NCI-H446 (cell line): ENCODE measurements at regions not wholly inside any gene's neighbourhood (a gene's known extent, or its start where the extent isn't known, plus 50 kb on each side); places are given as distances from the start of the nearest gene placed in this dataset.
"Not testable (repeated sequence)": the region's sequence is repeated elsewhere in the genome, so short reads cannot be mapped to it uniquely, and the experiment has no call there.

Experiments used
- DNase-seq, 2 experiments: peaks; one replicate each; lab custom pipeline; 2025; lab: John Stamatoyannopoulos, UW

DNA sequence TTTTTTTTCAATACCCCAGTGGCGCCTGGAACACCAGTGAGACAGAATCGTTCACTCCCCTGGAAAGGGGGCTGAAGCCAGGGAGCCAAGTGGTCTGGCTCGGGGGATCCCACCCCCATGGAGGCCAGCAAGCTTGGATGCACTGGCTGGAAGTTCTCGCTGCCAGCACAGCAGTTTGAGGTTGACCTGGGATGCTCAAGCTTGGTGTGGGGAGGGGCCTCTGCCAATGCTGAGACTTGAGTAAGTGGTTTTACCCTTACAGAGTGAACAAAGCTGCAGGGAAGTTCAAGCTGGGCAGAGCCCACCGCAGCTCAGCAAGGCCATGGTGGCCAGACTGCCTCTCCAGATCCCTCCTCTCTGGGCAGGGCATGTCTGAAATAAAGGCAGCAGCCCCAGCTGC, 276.2 kb upstream of the CNTN6 start:
- no peak for DNase-seq

DNA sequence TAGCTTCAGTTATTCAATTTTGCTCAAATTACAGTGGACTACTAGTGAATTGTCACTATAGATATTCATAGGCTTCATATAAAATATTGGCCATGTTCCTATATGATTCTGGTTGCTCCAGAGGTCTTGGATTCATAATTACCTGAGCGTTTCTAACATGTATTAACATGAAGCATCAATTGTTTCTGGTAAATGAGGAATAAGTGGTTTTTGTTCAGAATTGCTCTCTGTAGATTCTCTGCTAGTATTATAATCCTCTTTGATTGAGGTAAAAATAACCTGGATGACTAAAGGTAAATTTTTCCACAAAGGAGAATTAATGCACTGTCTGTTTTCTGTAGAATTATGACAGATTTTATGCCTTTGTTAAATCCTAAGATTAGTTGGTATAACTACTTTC, 258.1 kb upstream of the CNTN6 start:
- DNase-seq: no peak

DNA sequence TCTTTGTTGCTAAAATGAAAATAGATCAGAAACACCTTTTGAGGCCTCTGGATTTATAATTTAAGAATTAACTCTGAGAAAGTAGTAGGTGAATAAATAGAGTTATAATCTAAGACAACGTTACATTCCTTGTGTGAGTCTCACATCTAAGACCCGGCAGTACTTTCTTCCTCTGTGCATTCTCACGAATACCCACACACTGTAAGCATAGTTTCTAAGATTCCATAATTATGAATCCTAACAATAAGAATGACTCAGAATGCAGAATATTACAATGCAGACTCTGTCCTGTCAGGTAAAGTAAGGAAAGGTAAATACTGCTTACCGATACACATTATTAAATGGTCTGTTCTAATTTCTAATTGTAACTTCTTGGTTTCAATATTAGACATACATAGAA, 257.7 kb upstream of the CNTN6 start:
- DNase-seq: no peak

DNA sequence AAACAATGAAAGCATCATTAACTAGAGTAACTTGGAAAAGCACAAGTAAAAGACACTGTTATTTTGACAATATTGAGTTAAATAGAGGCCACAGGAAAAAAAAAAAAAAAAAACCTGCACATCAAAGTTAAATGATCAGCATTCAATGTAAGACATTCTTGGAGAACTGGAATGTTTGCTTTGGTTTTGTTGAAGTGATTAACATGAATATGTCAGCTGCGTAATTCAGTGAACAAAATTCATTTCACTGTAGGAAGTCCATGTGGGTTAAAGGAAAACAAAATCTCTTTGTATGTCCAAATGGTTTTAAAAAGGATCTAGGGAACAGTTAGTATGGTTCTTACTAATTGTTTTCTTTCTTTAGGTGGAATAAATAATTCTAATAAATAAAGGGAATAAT, 252.8 kb upstream of the CNTN6 start:
- DNase-seq: no peak

DNA sequence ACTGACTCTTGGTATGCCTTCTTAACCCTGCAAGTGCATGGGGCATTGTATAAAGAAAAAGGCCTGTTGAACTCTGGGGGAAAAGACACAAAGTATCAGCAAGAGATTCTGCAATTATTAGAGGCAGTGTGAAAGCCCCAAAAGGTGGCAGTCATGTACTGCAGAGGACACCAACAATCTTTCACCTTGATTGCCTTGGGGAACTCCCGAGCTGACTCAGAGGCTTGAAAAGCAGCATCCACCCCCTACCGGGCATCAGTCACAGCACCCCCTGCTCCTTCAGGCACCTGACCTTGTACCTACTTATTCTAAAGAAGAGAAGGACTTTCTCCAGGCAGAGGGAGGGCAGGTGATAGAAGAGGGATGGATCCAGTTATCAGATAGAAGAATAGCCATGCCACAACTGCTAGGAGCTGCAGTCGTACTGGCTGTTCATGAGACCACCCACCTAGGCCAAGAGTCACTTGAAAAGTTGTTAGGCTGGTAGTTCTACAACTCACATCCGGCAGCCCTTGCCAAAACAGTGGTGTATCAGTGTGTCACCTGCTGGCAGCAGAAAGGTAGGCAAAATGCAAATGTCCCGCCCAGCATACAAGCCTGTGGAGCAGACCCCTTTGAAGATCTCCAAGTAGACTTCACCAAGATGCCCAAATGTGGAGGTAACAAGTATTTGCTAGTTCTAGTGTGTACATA, 241.6 kb upstream of the CNTN6 start:
- no peak for DNase-seq

DNA sequence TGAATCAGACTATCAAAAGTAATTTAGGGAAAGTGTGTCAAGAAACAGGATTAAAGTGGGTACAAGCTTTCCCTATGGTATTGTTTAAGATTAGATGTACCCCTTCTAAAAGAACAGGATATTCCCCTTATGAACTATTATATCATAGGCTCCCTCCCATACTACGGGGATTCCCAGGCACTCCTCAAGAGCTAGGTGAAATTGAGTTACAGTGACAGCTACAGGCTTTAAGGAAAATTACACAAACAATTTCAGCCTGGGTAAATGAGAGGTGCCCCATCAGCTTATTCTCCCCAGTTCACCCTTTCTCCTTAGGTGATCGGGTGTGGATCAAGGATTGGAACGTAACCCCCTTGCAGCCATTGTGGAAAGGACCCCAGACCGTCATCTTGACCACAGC, 240.8 kb upstream of the CNTN6 start:
- no peak for DNase-seq

DNA sequence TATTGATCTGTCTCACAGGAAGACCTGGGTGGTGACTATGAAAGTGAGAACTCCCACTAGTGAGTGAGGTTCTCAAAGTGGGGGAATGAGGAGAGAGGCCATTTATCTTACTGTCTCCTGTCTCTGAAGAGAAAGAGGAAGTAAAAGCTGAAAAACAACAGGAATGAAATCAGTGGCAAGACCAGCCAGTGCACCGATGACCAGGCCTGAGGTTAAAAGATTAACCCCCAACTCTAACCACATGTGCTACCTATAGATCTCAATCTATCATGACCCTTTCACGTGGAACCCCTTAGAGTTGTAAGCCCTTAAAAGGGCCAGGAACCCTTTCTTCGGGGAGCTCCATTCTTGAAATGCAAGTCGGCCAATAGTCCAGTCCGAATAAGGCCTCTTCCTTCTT, 239.3 kb upstream of the CNTN6 start:
- no peak for DNase-seq

DNA sequence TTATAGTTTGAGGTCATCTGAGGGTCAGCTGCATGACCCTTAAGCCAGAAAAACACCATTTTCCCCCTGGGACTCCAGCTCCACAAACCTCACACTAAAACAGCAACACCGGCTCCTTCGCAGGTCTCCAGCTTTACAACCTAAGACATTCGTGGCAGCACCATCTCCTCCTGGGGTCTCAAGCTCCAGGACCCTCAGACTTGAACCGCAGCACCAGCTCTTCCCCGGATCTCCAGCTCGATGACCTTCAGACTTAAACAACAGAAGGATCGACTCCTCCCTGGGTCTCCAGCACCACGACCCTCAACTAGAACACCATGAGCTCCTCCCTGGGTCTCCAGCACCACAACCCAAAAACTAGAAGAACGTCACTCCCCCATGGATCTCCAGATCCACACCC, 233.7 kb upstream of the CNTN6 start:
- DNase-seq: no peak

DNA sequence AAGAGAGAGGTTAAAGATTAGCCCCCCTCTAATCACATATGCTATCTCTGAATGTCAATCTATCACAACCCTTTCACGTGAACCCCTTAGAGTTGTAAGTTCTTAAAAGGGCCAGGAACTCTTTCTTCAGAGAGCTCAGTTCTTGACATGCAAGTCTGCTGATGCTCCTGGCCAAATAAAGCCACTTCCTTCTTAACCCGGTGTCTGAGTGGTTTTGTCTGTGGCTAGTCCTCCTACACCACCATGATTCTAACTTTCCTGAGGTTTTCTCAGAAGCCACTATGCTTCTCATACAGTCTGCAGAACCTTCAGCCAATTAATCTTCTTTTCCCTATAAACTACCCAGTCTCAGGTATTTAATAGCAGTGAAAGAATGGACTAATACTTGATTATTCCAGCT, 231.1 kb upstream of the CNTN6 start:
- no peak for DNase-seq

DNA sequence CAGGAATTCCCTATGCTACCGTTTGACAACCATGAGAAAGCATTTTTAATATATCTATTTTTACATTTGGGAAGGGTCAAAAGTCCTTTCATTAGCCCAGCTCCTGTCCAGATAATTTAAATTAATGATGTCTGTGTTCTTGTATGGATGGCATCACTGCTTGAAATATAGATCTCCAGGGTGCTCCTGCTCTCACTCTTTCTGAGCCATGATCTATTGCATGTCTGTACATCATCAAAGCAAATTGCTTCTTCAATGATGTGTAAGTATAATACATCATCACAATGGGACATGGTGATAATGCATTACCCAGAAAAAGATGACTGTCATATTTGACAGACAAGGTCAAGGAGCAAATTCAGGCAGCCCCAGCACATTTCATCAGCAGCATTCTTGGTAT, 223.6 kb upstream of the CNTN6 start:
- DNase-seq: no peak

DNA sequence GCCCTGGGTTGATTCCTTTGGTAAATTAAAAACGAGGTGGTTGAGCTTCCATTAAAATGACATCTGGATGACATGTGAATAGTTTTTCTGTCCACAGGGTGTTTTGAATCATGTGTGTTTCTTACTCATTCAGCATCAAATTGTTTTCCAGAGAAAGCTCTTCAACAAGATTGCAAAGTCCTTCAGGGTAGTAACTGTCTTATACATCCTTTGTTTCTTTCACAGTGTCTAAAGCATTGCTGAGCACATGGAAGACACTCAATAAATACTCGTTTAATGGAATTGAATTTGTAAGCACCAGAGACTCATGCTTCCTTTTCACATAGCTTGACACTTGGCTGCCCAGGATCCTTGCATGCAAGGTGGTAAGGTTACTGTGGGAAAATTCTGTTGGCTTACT, 223.1 kb upstream of the CNTN6 start:
- no peak for DNase-seq

DNA sequence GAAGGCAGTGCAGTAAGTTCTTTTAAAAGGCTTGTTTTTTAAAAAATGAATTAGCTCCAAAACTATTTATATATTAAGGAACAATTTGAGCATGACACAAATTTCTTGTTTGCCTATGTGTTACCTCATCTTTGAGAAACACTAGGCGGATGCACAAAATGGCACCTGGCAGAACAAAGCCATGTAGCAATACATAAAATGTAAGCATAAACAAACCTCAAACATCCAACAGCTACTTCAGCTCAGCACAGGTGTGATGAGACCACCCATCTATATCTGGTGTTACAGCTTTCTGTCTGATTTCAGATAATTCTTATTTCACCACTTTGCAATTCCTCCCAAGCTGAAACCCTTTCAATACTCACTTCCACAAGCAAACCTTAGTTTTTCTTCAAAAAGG, 221.2 kb upstream of the CNTN6 start:
- no peak for DNase-seq

DNA sequence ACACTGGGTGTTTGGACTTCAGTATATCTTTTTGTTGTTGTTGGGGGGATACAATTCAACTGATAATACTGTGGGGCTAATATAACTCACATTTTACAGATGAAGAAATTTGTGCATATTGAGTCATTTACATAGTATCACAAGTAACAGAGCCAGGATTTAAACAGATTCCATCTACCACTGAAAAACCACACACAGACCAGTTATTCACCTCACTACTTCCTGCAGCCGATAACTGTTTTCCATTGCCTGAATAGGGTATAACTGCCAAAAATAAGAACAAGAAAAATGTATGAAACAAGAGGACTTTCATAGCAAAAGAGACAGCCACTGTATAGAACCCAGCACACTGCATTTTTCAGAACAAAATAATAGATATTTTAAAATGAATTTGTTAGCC, 215.8 kb upstream of the CNTN6 start:
- no peak for DNase-seq

DNA sequence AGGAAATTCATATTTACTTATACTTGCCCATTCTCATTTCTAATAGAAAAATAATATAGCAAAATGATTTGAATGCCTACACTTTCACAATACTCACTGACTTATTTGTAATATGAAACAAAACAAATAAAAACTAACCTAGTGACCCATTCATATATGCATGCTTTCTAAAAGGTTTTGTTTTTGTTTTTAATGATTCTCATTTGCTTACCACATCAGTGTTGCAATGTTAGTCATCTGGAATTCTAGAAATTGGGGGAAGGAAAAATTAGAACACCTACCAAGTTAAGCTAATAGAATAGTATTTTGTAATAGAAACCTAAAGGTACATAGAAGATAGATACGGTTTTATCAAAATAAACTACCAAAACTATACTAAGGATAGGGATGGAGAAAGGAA, 214.1 kb upstream of the CNTN6 start:
- DNase-seq: no peak

DNA sequence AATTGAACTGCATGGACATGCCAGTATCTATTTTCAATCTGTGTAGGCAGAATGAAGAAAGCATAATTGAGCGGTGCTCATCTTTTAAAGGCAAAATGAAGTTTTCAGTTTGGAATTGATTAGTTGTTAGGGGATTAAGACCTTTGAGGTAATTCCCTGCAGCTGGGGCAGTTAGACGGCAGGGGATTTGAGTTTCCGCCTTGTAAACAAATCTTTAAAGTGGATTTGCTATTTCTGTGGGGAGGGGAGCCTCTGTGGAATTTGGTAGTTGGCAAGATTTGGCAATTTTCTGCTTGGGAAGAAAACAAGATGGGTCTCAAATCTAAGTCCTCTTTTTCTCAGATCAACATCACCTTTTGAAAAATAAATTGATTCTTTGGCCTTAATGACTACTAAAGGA, 212.5 kb upstream of the CNTN6 start:
- DNase-seq: no peak

DNA sequence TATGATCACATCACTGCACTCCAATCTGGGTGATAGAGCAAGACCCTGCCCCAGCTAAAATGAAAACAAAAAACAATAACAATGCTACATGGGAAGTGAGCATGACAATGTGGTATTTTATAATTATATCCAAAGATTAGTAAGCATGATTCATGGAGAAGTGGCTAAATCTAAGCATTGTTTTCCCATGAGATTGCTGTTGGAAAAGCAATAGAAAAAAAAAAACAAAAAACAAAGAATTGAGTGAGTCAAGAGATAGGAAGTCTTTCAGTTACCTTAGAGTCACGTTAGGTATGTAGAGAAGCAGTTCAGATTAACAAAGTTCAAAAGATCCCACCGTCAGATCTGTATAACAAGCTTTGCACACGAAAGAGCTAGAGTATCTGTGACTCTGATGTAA, 210.3 kb upstream of the CNTN6 start:
- no peak for DNase-seq

DNA sequence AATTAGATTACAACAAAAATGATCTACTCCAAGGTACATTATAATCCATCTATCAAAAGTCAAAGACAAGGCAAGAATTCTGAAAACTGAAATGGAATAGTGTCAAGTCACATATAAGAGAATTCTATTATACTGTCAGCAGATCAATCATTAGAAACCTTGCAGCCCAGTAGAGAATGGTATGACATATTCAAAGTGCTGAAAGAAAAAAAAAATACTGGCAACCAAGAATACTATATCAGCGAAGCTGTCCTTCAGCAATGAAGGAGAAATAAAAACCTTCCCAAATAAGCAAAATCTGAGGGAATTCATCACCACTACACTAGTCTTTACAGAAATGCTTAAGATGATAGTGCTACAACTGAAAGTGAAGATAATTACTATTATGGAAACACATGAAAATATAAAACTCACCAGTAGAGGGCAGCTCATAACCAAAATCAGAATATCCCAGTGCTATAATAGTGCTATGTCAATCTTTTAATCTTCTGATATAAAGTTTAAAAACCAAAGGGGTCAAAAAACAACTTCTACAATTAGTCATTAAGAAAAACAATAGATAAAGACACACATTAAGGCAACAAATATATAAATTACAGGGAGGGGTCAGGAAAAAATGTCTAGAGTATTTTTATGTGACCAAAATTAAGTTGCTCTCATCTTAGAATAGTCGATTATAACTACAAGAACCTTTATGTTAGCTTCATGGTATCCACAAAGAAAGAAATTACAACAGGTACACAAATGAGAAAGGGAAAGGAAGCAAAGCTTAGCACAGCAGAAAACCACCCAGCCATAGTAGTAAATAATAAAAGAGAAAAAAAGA, 190.7 kb upstream of the CNTN6 start:
- DNase-seq: peak in 1 of 2 experiments; percentile 6

DNA sequence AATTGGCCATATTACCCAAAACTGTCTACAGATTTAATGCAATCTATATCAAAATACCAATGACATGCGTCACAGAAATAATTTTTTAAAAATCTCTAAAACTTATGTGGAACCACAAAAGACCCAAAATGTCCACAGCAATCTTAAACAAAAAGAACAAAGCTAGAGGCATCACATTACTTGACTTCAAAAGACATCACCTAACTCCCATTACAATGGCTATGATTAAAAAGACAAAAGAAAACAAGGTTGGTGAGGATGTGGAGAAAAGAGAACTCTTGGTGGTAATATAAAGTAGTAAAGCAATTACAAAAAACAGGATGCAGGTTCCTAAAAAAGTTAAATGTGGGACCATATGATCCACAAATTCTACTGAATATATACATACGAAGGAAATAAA, 187.6 kb upstream of the CNTN6 start:
- no peak for DNase-seq

DNA sequence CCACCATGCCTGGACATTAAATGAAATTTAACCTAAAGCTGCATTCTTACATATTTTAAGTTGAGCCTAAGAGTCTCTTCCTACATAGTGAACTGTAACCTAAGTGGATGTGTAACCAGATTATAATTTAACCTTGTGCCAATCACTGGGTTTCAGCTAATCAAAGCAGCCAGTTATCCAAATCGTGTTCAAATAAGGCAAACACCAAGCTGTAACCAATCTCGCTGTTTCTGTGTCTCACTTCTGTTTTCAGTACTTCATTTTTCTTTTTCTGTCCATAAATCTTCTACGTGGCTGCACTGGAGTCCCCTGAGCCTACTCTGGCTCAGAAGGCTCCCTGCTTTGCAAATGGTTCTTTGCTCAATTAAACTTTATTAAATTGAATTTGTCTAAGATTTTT, 186.1 kb upstream of the CNTN6 start:
- no peak for DNase-seq

DNA sequence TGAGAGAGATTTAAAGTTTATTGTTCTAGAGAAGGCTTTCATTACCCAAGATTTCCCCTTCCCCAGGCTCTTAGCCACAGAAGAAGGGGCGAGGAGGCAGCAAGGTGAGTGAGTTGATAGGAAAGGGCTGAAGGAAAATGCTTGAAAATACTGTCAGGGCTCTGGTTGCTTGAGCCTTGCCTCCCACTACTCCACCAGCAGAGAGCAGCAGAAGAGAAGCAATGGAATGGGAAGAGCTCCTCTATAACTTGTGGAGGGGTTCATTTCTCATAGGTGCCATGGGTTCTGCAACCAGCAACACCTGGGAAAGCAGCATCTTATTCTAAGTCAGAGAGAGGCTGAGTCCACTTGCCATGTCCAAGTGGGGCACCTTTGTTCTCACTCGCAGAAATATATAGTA, 184.0 kb upstream of the CNTN6 start:
- DNase-seq: no peak

DNA sequence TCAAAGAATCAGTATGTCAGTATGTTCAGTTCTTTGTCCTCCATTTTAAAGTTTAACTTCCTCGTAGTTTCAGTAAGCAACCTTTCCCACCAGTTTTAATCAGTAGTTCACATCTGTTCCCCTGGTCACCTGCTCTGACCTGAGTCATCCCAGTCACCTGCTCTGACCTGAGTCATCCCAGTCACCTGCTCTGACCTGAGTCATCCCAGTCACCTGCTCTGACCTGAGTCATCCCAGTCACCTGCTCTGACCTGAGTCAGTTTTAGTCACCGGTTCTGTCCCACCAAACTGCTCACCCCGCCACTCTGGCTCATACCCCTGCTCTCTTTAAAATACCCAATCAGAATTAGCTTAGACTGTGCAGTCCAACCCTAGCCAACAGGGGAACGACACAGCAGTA, 180.1 kb upstream of the CNTN6 start:
- not testable (repeated sequence) for DNase-seq

DNA sequence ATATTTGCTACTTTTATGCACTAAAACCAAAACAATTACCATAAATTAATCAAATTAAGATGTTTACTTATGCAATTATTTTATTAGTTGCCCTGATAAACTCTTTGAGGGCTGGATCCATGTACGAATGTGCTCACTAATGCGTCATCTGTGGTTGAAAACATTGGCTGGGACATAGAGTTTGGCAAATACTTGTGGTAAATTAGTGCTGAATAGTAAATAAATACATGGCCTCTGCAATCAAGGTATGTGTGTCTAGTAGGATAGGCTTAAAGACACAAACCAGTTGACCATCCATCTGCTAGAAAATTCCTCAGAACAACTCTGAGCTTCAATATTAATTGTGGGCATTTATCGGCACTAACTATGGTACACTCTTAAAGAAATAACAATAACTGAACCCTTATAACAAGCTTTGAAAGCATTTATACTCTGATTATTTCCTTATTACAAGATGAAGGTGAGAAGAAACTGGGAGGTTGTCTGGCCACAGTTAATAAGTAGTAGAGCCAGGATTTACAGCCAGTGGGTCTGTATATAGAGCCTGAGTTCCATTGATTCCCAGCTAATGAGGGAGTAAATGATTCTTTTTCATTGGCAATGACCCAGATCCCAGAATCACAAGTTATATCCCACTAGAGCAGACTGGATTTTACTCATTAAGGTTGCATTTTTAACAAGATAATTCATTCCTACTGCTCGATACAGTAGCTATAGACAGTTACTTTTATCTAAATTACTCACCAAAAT, 169.5 kb upstream of the CNTN6 start:
- DNase-seq: no peak

DNA sequence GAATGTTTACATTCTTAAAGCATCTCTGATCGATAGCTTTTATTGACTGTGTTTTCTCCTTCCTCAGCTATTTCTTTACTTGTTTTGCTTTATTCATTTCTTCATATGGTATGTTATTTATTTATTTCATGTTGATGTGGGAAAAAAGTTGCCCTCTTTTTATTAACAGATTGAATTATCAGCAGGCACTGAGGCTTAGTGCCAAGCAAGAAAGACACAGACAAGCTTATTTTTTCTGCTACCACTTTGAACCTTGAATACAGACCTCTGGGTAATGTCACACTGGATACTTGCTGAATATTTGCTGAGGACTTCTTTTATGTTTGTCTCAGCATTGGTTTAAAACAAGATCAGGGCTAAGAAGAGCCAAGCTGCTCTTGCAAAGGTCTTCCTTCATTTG, 162.0 kb upstream of the CNTN6 start:
- DNase-seq: no peak
